ENCODE measurements at regions not wholly inside any gene's neighbourhood (a gene's known extent, or its start where the extent isn't known, plus 50 kb on each side); places are given as distances from the start of the nearest gene placed in this dataset.

GRCh38 chr13:85314686-85315085 lies 484.5 kb downstream of the SLITRK6 start:
- 80 to 100% methylated on average over 1 of the region's 2 CpGs for WGBS, 2 experiments (ENCODE audit: insufficient coverage in 2 of 2)
- H3K4me3 ChIP-seq (ENCODE audit: extremely low read depth, insufficient read depth, low read length, poor library complexity, severe bottlenecking), result no peak overlapping the region
- no peaks in the 10 kb centered on the region for H3K36me3 ChIP-seq (ENCODE audit: control insufficient read depth, insufficient read depth, low read length)
- H3K27ac ChIP-seq (ENCODE audit: low read depth, low read length, severe bottlenecking), result peak overlapping the region; percentile 89
- peaks cover 19% of the 10 kb centered on the region for H3K4me1 ChIP-seq (ENCODE audit: control insufficient read depth, insufficient read depth, low read length, poor library complexity, severe bottlenecking)
- H3K9me3 ChIP-seq (ENCODE audit: control insufficient read depth, low read length), result no peaks in the 10 kb centered on the region

GRCh38 chr13:85313761-85314503 lies 485.3 kb downstream of the SLITRK6 start:
- Histone ChIP-seq H3K4me3 (ENCODE audit: extremely low read depth, insufficient read depth, low read length, poor library complexity, severe bottlenecking) (no peak overlapping the region), H3K27ac (ENCODE audit: low read depth, low read length, severe bottlenecking) (peak overlapping the region; percentile 89), H3K4me1 (ENCODE audit: control insufficient read depth, insufficient read depth, low read length, poor library complexity, severe bottlenecking) (peaks cover 19% of the 10 kb centered on the region), H3K36me3 (ENCODE audit: control insufficient read depth, insufficient read depth, low read length) (no peaks in the 10 kb centered on the region), H3K9me3 (ENCODE audit: control insufficient read depth, low read length) (no peaks in the 10 kb centered on the region)
- 49 to 69% methylated on average over 3 to 4 of the region's 6 CpGs for WGBS, 2 experiments (ENCODE audit: insufficient coverage in 2 of 2)

GRCh38 chr13:85312071-85312470 lies 487.1 kb downstream of the SLITRK6 start:
- Histone ChIP-seq H3K36me3 (ENCODE audit: control insufficient read depth, insufficient read depth, low read length) (no peaks in the 10 kb centered on the region), H3K27ac (ENCODE audit: low read depth, low read length, severe bottlenecking) (peak overlapping the region; percentile 46), H3K9me3 (ENCODE audit: control insufficient read depth, low read length) (no peaks in the 10 kb centered on the region), H3K4me1 (ENCODE audit: control insufficient read depth, insufficient read depth, low read length, poor library complexity, severe bottlenecking) (peaks cover 19% of the 10 kb centered on the region), H3K4me3 (ENCODE audit: extremely low read depth, insufficient read depth, low read length, poor library complexity, severe bottlenecking) (no peak overlapping the region)
- 82 to 100% methylated on average over 1 to 2 of the region's 4 CpGs for WGBS, 2 experiments (ENCODE audit: insufficient coverage in 2 of 2)

- Histone ChIP-seq H3K9me3 (ENCODE audit: control insufficient read depth, low read length) (no peaks in the 10 kb centered on the region), H3K36me3 (ENCODE audit: control insufficient read depth, insufficient read depth, low read length) (no peaks in the 10 kb centered on the region), H3K4me1 (ENCODE audit: control insufficient read depth, insufficient read depth, low read length, poor library complexity, severe bottlenecking) (no peaks in the 10 kb centered on the region), H3K27ac (ENCODE audit: low read depth, low read length, severe bottlenecking) (no peak overlapping the region), H3K4me3 (ENCODE audit: extremely low read depth, insufficient read depth, low read length, poor library complexity, severe bottlenecking) (no peak overlapping the region)
- 60 to 67% methylated on average over 1 to 3 of the region's 4 CpGs for WGBS, 2 experiments (ENCODE audit: insufficient coverage in 2 of 2)
These were observed 495.6 kb downstream of the SLITRK6 start for GRCh38 chr13:85303630-85304029.

- no peak overlapping the region for H3K27ac ChIP-seq (ENCODE audit: low read depth, low read length, severe bottlenecking)
- H3K4me1 ChIP-seq (ENCODE audit: control insufficient read depth, insufficient read depth, low read length, poor library complexity, severe bottlenecking), result no peaks in the 10 kb centered on the region
- H3K4me3 ChIP-seq (ENCODE audit: extremely low read depth, insufficient read depth, low read length, poor library complexity, severe bottlenecking), result no peak overlapping the region
- no peaks in the 10 kb centered on the region for H3K9me3 ChIP-seq (ENCODE audit: control insufficient read depth, low read length)
- WGBS, 2 experiments (ENCODE audit: insufficient coverage in 2 of 2), result no CpG with 5 or more reads among the region's 1 CpG
- H3K36me3 ChIP-seq (ENCODE audit: control insufficient read depth, insufficient read depth, low read length), result no peaks in the 10 kb centered on the region
These were observed 500.8 kb downstream of the SLITRK6 start for GRCh38 chr13:85298387-85298924.

- Histone ChIP-seq H3K27ac (ENCODE audit: low read depth, low read length, severe bottlenecking) (no peak overlapping the region), H3K4me3 (ENCODE audit: extremely low read depth, insufficient read depth, low read length, poor library complexity, severe bottlenecking) (no peak overlapping the region), H3K4me1 (ENCODE audit: control insufficient read depth, insufficient read depth, low read length, poor library complexity, severe bottlenecking) (peaks cover under 1% of the 10 kb centered on the region), H3K9me3 (ENCODE audit: control insufficient read depth, low read length) (no peaks in the 10 kb centered on the region), H3K36me3 (ENCODE audit: control insufficient read depth, insufficient read depth, low read length) (no peaks in the 10 kb centered on the region)
- WGBS, 2 experiments (ENCODE audit: insufficient coverage in 2 of 2), result 40 to 60% methylated on average over 1 of the region's 1 CpG
These were observed 510.5 kb downstream of the SLITRK6 start for GRCh38 chr13:85288698-85289097.

- Histone ChIP-seq H3K4me1 (ENCODE audit: control insufficient read depth, insufficient read depth, low read length, poor library complexity, severe bottlenecking) (peaks cover 8% of the 10 kb centered on the region), H3K4me3 (ENCODE audit: extremely low read depth, insufficient read depth, low read length, poor library complexity, severe bottlenecking) (no peak overlapping the region)
These were observed 511.7 kb downstream of the SLITRK6 start for GRCh38 chr13:85287528-85287927.

GRCh38 chr13:85286081-85286480 lies 513.1 kb downstream of the SLITRK6 start:
- Histone ChIP-seq H3K27ac (ENCODE audit: low read depth, low read length, severe bottlenecking) (no peak overlapping the region), H3K36me3 (ENCODE audit: control insufficient read depth, insufficient read depth, low read length) (no peaks in the 10 kb centered on the region), H3K4me3 (ENCODE audit: extremely low read depth, insufficient read depth, low read length, poor library complexity, severe bottlenecking) (no peak overlapping the region), H3K4me1 (ENCODE audit: control insufficient read depth, insufficient read depth, low read length, poor library complexity, severe bottlenecking) (peaks cover 11% of the 10 kb centered on the region), H3K9me3 (ENCODE audit: control insufficient read depth, low read length) (no peaks in the 10 kb centered on the region)
- no CpG with 5 or more reads among the region's 1 CpG for WGBS, 2 experiments (ENCODE audit: insufficient coverage in 2 of 2)

More at GRCh38 chr13:85287528-85287927, 511.7 kb downstream of the SLITRK6 start:
- Histone ChIP-seq H3K36me3 (ENCODE audit: control insufficient read depth, insufficient read depth, low read length) (no peaks in the 10 kb centered on the region), H3K9me3 (ENCODE audit: control insufficient read depth, low read length) (no peaks in the 10 kb centered on the region), H3K27ac (ENCODE audit: low read depth, low read length, severe bottlenecking) (no peak overlapping the region)

GRCh38 chr13:85284349-85284748 lies 514.9 kb downstream of the SLITRK6 start:
- no peaks in the 10 kb centered on the region for H3K9me3 ChIP-seq (ENCODE audit: control insufficient read depth, low read length)
- H3K4me1 ChIP-seq (ENCODE audit: control insufficient read depth, insufficient read depth, low read length, poor library complexity, severe bottlenecking), result peaks cover 11% of the 10 kb centered on the region
- H3K27ac ChIP-seq (ENCODE audit: low read depth, low read length, severe bottlenecking), result no peak overlapping the region
- no peaks in the 10 kb centered on the region for H3K36me3 ChIP-seq (ENCODE audit: control insufficient read depth, insufficient read depth, low read length)
- WGBS, 2 experiments (ENCODE audit: insufficient coverage in 2 of 2), result no CpG with 5 or more reads among the region's 2 CpGs
- no peak overlapping the region for H3K4me3 ChIP-seq (ENCODE audit: extremely low read depth, insufficient read depth, low read length, poor library complexity, severe bottlenecking)

GRCh38 chr13:85283408-85283807 lies 515.8 kb downstream of the SLITRK6 start:
- Histone ChIP-seq H3K4me3 (ENCODE audit: extremely low read depth, insufficient read depth, low read length, poor library complexity, severe bottlenecking) (no peak overlapping the region), H3K36me3 (ENCODE audit: control insufficient read depth, insufficient read depth, low read length) (no peaks in the 10 kb centered on the region), H3K4me1 (ENCODE audit: control insufficient read depth, insufficient read depth, low read length, poor library complexity, severe bottlenecking) (peaks cover 15% of the 10 kb centered on the region), H3K27ac (ENCODE audit: low read depth, low read length, severe bottlenecking) (peak overlapping the region; percentile 61), H3K9me3 (ENCODE audit: control insufficient read depth, low read length) (no peaks in the 10 kb centered on the region)

GRCh38 chr13:85282876-85283275 lies 516.3 kb downstream of the SLITRK6 start:
- H3K27ac ChIP-seq (ENCODE audit: low read depth, low read length, severe bottlenecking), result peak overlapping the region; percentile 61

More at GRCh38 chr13:85282876-85283275, 516.3 kb downstream of the SLITRK6 start:
- no peak overlapping the region for H3K4me3 ChIP-seq (ENCODE audit: extremely low read depth, insufficient read depth, low read length, poor library complexity, severe bottlenecking)
- peaks cover 15% of the 10 kb centered on the region for H3K4me1 ChIP-seq (ENCODE audit: control insufficient read depth, insufficient read depth, low read length, poor library complexity, severe bottlenecking)
- no peaks in the 10 kb centered on the region for H3K36me3 ChIP-seq (ENCODE audit: control insufficient read depth, insufficient read depth, low read length)
- 60% methylated on average over 2 of the region's 2 CpGs; no CpG with 5 or more reads in 1 of the 2 experiments for WGBS, 2 experiments (ENCODE audit: insufficient coverage in 2 of 2)
- H3K9me3 ChIP-seq (ENCODE audit: control insufficient read depth, low read length), result no peaks in the 10 kb centered on the region

All from mesodermal cell (in vitro differentiated cells).